Parathyroid adenoma (tissue), 2 donors: ENCODE measurements at regions not wholly inside any gene's neighbourhood (a gene's known extent, or its start where the extent isn't known, plus 50 kb on each side); places are given as distances from the start of the nearest gene placed in this dataset.
"Not testable (repeated sequence)": the region's sequence is repeated elsewhere in the genome, so short reads cannot be mapped to it uniquely, and the experiment has no call there.

Experiments used
- H2AFZ ChIP-seq: fragments of 300-600 bp; sonication (generic); one replicate; pipeline ENCODE4 v1.7.0; 2017; ENCODE audit warnings: antibody characterized with exemption, mild to moderate bottlenecking
- H3K27ac ChIP-seq: fragments of 300-600 bp; sonication (generic); one replicate; pipeline ENCODE4 v1.7.0; 2017
- H3K27me3 ChIP-seq: fragments of 300-600 bp; sonication (generic); one replicate; pipeline ENCODE4 v1.7.0; 2017; ENCODE audit warnings: low read length; ENCODE audit not compliant: control insufficient read depth, insufficient read depth
- H3K36me3 ChIP-seq: fragments of 300-600 bp; sonication (generic); one replicate; pipeline ENCODE4 v1.7.0; 2017; ENCODE audit warnings: low read length; ENCODE audit not compliant: control insufficient read depth, insufficient read depth
- H3K4me1 ChIP-seq: fragments of 300-600 bp; sonication (generic); one replicate; pipeline ENCODE4 v1.7.0; 2017; ENCODE audit warnings: control low read depth
- H3K4me2 ChIP-seq: fragments of 300-600 bp; sonication (generic); one replicate; pipeline ENCODE4 v1.7.0; 2017; ENCODE audit warnings: low read length
- H3K4me3 ChIP-seq: fragments of 300-600 bp; sonication (generic); one replicate; pipeline ENCODE4 v1.7.0; 2017; ENCODE audit warnings: low read depth, low read length
- H3K79me2 ChIP-seq: fragments of 300-600 bp; sonication (generic); one replicate; pipeline ENCODE4 v1.7.0; 2017; ENCODE audit warnings: control low read depth
- H3K9ac ChIP-seq: fragments of 300-600 bp; sonication (generic); one replicate; pipeline ENCODE4 v1.7.0; 2017; ENCODE audit warnings: mild to moderate bottlenecking
- H3K9me3 ChIP-seq: fragments of 300-600 bp; sonication (generic); one replicate; pipeline ENCODE4 v1.7.0; 2017; ENCODE audit warnings: low read length; ENCODE audit not compliant: control insufficient read depth
- CTCF ChIP-seq: fragments of 300-600 bp; sonication (generic); IDR thresholded peaks from one replicate; pipeline ENCODE4 v1.7.0; 2017; ENCODE audit warnings: antibody characterized with exemption, mild to moderate bottlenecking
- donor health status: primary hyperparathyroidism.

- Histone ChIP-seq H3K9ac (no peak overlapping the region), H3K79me2 (no peaks in the 10 kb centered on the region), H3K36me3 (no peaks in the 10 kb centered on the region), H3K4me1 (no peaks in the 10 kb centered on the region), H3K4me3 (no peak overlapping the region), H3K27me3 (no peaks in the 10 kb centered on the region), H3K9me3 (no peaks in the 10 kb centered on the region), H3K27ac (no peak overlapping the region), H2AFZ (no peak overlapping the region), H3K4me2 (no peak overlapping the region)
- no peak for TF ChIP-seq CTCF
Measured at GRCh38 chr2:193154076-193154475, 959.3 kb upstream of the TMEFF2 start.

GRCh38 chr2:193153576-193153975 lies 958.8 kb upstream of the TMEFF2 start:
- Histone ChIP-seq H3K9me3 (no peaks in the 10 kb centered on the region), H3K79me2 (no peaks in the 10 kb centered on the region), H3K4me2 (no peak overlapping the region), H2AFZ (no peak overlapping the region), H3K9ac (no peak overlapping the region), H3K27me3 (no peaks in the 10 kb centered on the region), H3K4me1 (no peaks in the 10 kb centered on the region), H3K4me3 (no peak overlapping the region), H3K36me3 (no peaks in the 10 kb centered on the region), H3K27ac (no peak overlapping the region)
- no peak for TF ChIP-seq CTCF

GRCh38 chr2:193142467-193142866 lies 947.7 kb upstream of the TMEFF2 start:
- not testable (repeated sequence) for H3K79me2 ChIP-seq, H3K9ac ChIP-seq, H3K4me3 ChIP-seq, H3K36me3 ChIP-seq, H3K4me1 ChIP-seq, H3K27ac ChIP-seq, H2AFZ ChIP-seq, H3K4me2 ChIP-seq, H3K27me3 ChIP-seq, H3K9me3 ChIP-seq

- H3K4me1 ChIP-seq: no peaks in the 10 kb centered on the region
- no peaks in the 10 kb centered on the region for H3K9me3 ChIP-seq
- no peak for TF ChIP-seq CTCF
- no peaks in the 10 kb centered on the region for H3K36me3 ChIP-seq
- H3K79me2 ChIP-seq: no peaks in the 10 kb centered on the region
- H3K27ac ChIP-seq: no peak overlapping the region
- no peaks in the 10 kb centered on the region for H3K27me3 ChIP-seq
- H3K4me2 ChIP-seq: no peak overlapping the region
- no peak overlapping the region for H2AFZ ChIP-seq
- no peak overlapping the region for H3K4me3 ChIP-seq
- H3K9ac ChIP-seq: no peak overlapping the region
Measured at GRCh38 chr2:193141998-193142397, 947.3 kb upstream of the TMEFF2 start.

- H3K4me2 ChIP-seq, H3K4me1 ChIP-seq, H3K79me2 ChIP-seq, H3K4me3 ChIP-seq, H3K27me3 ChIP-seq, H3K36me3 ChIP-seq, H3K9me3 ChIP-seq, H3K27ac ChIP-seq, H3K9ac ChIP-seq, H2AFZ ChIP-seq: not testable (repeated sequence)
Measured at GRCh38 chr2:193140895-193141294, 946.2 kb upstream of the TMEFF2 start.

GRCh38 chr2:193124815-193125214 lies 930.1 kb upstream of the TMEFF2 start:
- no peaks in the 10 kb centered on the region for H3K79me2 ChIP-seq
- no peak overlapping the region for H3K9ac ChIP-seq
- no peak overlapping the region for H2AFZ ChIP-seq
- no peak overlapping the region for H3K4me3 ChIP-seq
- H3K9me3 ChIP-seq: no peaks in the 10 kb centered on the region
- no peak overlapping the region for H3K27ac ChIP-seq
- TF ChIP-seq CTCF: no peak
- H3K36me3 ChIP-seq: no peaks in the 10 kb centered on the region
- no peak overlapping the region for H3K4me2 ChIP-seq
- no peaks in the 10 kb centered on the region for H3K4me1 ChIP-seq
- H3K27me3 ChIP-seq: no peaks in the 10 kb centered on the region
